DND-41 (cell line): ENCODE measurements at regions not wholly inside any gene's neighbourhood (a gene's known extent, or its start where the extent isn't known, plus 50 kb on each side); places are given as distances from the start of the nearest gene placed in this dataset.

ENCODE experiments used
- CTCF ChIP-seq: IDR thresholded peaks from 2 replicates; pipeline ENCODE4 v1.5.1; 2012; ENCODE audit warnings: borderline replicate concordance, low read length, moderate library complexity, mild to moderate bottlenecking; ENCODE audit not compliant: poor library complexity, severe bottlenecking; ENCODE audit errors: extremely low read depth
- EZH2 ChIP-seq: IDR thresholded peaks from 3 replicates; pipeline ENCODE4 v1.6.1; 2012; ENCODE audit warnings: borderline replicate concordance, low read depth, mild to moderate bottlenecking, moderate library complexity, low read length, inconsistent platforms; ENCODE audit not compliant: severe bottlenecking

DNA sequence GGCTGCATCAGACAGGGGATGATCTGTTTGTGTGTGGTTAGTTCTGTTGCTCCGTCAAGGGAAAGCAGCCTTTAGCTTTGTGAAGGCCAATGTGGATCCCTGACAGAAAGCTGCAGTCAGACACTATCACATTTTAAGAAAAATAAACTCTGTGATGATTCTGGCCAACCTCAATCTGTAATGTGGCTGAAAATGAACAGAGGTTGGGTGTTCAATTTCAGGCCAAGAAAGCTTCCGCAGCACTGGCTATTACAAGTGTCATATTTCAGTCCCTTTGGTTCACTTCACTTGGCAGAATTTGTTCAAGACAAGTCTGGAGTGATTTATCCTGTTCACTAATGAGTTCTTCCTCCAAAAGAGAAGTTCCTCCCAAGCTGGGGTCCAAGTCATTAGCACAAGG is 571.8 kb upstream of the IL12A start:
- TF ChIP-seq CTCF (no peak), EZH2 (no peak)
